GM19397 (cell line): ENCODE measurements at regions not wholly inside any gene's neighbourhood (a gene's known extent, or its start where the extent isn't known, plus 50 kb on each side); places are given as distances from the start of the nearest gene placed in this dataset.
"Not testable (repeated sequence)": the region's sequence is repeated elsewhere in the genome, so short reads cannot be mapped to it uniquely, and the experiment has no call there.

ENCODE experiments used
- ATAC-seq: cut with Tn5 transposase; IDR thresholded peaks from one replicate; pipeline ENCODE4 v1.9.1; 2021; ENCODE audit warnings: mild to moderate bottlenecking, moderate library complexity; ENCODE audit not compliant: unreplicated experiment

DNA sequence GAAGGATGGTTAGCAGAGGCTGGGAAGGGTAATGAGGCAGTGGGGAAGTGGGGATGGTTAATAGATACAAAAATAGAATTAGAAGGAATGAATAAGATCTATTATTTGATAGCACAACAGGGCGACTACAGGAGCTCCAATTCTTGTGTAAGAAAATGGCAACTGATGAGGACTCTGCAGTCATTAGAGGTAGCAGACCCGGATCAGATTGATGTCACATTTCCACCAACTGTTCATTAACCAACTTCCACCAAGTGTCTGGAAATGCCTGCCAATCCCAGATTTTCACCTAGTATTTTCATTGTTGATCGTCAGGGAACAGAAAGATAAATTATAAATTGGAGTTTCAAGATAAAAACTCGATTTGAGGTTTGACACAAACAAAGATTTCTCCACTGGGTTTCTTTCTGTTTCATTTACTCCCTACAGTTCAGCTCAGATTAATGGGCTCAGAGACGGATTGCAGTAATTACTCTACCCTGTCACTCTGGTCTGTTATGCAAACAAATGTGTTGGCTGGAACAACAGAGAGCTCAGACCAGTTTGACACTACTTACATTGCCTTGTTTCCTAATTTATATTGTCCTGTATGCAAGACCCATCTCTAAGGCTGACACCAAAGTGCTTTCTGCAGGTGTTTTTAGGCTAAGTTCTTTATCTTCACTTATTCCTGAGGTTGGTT, 909.2 kb upstream of the PRKX start:
- no peak for ATAC-seq

DNA sequence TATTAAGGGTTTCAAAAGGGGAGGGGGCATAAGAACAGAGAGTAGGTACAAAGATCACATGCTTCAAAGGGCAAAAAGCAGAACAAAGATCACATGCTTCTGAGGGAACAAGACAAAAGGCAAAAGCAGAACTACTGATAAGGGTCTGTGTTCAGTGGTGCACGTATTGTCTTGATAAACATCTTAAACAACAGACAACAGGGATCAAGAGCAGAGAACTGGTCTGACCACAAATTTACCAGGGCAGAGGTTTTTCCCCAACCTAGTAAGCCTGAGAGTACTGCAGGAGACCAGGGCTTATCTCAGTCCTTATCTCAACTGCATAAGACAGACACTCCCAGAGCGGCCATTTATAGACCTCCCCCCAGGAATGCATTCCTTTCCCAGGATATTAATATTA, 900.2 kb upstream of the PRKX start:
- ATAC-seq: not testable (repeated sequence)

DNA sequence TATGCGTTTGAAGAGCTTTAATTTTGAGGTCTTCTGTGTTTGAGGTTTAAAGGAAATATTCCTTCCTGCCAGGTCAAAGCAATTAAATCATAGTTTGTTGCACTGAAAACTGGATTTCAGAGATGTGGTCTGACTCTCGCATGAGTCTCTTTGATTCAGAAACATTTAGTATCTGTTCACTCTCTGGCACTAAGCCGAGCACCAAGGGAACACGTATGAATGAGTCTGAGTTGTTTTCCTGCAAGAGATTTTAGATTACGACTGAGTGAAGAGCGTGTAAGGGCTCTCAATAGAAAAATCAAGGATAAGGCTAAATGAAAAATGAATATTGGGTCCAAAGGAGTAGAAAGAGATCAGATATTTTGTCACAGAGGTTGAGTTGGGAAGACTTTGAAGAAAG, 875.4 kb upstream of the PRKX start:
- ATAC-seq: no peak

DNA sequence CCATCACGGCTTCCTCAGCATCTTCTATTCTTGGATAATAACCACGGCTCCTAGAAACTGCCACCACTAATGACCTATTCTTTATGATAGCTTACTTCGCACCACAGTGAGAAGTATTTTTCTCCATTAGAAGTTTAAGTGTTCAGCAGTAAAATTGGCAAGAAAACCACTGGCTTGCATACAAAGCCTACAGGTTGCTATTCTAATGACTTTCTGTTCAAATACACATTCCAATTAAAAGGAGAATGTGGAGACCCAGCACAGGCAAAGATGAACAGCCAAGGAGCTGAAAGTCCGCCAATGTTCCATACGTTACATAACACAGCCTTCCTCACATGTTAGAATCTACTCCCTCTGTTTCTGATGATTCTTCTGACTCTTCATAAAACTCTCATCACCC, 875.0 kb upstream of the PRKX start:
- no peak for ATAC-seq

DNA sequence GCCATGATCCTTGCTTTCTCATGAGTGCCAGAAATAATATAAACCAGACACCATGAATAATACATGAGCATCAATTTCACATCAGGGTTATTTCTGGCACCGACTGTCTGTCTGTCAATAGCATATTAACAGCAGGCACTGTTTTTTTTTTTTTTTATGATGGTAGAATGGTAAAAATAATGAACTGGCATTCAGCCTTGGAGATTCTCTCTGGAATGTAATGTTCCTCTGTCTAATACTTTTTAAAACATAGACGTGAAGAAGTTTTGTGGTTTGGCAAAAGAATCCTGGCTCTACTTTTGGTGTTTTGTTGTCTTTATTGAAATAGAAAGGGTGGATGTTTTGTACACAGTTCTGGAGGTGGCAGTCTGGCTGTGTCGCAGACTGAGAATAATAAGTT, 874.6 kb upstream of the PRKX start:
- no peak for ATAC-seq

DNA sequence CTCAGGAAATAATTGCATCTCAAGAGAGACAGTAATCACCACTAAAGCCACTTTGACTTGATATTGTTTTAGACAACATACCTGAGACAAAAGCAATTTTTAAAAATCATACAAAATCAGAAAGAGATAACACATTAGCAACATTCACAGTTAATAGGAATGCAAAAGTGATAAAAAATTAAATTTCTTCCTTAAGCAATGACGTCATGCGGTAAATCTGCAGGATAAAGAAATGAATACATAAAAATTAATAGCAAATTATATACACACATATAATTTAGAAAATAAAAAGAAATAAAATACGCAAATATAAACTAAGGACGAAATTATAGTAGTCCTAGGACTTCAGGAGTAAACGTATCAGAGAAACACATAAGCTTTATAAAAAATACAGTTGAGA, 866.5 kb upstream of the PRKX start:
- no peak for ATAC-seq

DNA sequence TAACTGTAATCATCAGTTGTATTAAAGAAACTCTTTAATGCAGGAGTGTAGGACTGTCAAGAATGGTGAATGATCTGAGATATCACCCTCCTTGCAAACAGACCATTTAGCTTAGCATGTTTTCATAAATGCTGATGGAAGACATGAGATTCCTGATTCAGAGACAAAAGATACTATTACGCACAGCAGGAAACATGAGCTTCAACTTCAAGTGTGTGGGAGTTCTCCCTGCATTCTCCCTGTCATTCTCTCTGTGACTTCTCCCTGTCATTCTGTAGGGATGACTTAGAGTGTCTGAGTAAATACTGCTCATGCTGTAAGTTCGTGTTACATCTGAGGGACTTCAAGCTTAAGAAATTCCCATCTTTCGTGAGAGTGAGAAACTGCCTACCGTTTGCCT, 866.0 kb upstream of the PRKX start:
- ATAC-seq: no peak

DNA sequence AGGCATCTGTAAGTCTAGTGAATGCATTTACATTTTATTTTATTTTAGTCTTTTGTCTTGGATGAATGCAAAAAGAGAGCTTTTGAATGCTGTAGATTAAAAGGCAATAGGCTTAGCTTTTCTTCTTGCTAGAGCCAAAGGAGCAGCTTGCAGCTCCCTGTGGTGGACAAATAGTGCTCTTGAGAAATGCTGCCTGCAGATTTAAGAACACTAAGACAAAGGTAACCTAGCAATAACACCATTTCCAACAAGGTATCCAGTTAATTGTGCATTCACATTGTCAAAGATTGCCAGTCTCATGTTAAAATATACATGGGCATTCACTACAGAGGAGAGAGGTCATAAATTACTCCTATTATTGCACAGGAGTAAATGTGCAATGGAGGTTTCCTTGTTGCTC, 859.2 kb upstream of the PRKX start:
- ATAC-seq: no peak

DNA sequence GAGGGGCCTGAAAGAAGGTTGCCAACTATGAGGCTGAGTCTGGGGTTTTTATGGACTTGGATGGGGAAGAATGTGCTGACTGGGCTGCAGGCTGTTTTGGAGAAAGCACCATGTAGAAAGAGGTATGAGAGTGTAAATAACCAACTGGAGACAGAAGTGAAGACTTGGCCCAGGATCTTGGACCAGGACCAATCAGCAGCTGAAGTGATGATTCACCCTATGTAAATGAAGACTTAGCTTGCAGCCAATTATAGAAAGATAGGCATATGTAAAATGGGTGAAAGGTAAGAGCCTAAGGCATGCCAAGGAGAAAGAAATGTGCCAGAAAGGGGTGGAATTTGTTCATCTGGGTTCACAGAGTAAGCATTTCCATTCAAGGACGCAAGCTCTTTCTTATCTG, 856.7 kb upstream of the PRKX start:
- no peak for ATAC-seq

DNA sequence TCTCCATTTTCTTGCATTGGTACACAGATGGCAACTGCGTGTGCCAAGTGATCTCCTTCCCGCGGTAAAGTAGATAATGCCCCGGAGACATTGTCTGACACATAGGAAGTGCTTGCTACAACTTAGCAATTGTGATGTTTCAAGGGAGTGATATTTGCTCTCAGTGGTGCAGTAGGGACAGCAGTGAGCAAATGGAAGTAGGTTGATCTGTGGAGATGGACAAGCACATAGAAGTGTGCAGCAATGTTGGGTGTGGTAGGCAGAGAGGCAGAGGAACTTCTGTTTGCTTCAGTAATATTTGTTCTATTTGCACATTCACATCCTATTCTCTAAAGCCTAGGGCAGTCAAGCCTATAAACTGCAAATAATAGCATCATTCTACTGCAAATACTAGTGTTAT, 846.7 kb upstream of the PRKX start:
- ATAC-seq: no peak

DNA sequence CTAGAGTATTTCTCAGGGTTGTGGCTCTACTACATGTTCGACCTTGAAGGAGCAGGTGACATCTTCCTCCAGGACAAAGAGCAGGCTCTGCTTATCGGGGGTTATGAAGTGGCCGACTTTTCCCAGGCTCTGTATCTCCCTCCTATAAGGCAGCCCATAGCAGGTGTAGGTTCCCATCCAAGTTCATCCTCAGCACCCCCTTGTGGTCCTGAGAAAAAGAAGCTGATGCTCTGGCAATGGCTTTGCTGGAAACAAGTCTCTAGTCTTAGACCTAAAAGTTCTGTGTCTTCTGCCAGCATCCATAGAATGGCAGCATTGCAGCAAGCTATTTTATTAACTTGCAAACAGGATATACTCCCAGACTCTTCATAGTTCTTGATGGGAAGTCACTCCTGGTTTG, 836.6 kb upstream of the PRKX start:
- ATAC-seq: no peak

DNA sequence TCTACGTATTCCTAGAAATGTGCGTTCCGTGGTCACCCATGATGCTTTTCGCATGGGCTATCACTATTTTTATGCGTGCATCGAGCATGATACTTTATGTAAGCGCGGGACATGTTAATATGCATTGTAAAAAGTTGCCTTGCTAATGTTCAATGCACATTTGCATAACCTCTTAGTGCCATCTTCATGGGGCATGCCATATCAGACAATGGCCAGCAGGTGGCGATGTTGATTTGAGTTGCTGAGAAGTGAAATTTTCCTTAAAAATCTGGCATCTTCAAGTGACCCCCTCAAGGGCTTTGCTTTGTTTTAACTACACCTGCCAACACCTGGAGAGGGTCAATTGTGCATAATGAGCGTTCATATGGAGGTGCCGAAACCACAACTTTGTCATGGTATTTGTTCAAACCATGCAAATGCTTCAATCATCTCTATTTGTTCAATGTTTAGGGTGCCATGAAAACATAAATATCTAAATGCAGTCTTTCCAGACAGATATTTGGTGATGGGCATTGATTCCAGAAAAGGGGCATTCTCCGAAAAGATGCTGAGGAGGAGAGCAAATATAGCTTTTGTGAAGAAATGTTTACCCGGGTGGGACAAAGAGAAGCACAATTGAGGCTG, 833.9 kb upstream of the PRKX start:
- no peak for ATAC-seq

DNA sequence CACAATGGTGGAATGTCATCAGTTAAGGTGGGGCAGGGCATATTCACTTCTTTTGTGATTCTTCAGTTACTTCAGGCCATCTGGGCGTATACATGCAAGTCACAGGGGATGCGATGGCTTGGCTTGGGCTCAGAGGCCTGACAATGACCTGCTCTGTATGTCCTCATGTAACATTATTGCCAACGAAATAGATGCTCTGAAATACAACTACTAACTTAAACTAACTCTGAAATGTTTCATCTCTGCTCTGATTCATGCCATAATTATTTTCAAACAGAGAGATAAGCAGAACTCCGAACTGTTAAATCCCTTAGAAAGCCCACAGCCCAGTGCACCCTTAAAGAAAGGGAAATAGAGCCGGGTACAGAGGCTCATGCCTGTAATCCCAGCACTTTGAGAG, 832.7 kb upstream of the PRKX start:
- ATAC-seq: not testable (repeated sequence)

DNA sequence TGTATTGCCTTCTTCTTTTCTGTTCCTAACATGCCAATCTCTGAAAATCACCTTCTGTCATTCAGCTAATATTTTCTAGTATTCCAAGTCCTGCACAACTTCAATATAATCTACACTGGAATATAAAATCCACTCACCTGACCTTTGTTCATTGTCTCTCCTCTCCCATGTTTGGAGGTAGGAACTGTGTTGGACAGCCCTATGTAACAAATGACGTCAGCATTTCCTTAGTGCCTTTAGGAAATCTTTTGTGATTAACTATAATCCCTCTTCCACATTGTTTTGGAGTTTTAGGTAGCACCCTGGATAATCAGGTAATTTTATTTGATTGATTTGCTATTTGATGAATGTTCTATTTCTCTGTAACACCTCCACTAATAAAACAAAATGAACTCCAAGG, 814.8 kb upstream of the PRKX start:
- no peak for ATAC-seq

DNA sequence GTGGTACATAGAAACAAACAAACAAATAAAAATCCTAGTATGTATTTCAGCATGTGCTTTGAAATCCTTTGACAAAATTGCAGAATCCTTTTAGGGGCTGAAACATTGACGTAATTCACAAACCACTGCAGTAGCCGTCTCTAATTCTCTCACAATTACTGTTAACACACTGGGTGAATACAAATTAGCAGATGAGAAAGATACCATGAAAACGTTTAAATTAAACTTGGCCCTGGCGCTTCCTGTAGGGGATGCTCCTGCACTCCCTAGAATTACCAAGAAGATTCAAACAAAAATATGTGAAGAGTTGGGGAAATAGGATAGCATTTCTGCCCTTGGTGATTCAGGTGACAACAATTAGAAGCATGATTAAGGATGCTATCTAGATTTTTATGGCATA, 772.5 kb upstream of the PRKX start:
- no peak for ATAC-seq

DNA sequence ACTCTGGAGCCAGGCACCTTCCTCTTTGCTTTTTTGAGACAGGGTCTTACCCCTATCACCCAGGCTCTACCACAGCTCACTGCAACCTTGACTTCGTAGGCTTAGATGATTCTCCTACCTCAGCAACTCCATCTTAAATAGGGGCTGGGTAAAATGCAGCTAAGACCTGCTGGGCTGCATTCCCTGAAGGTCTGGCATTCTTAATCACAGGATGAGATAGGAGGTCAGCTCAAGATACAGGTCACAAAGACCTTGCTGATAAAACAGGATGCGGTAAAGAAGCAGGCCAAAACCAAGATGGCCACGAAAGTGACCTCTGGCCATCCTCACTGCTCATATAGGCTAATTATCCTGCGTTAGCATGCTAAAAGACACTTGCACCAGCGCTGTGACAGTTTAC, 770.8 kb upstream of the PRKX start:
- no peak for ATAC-seq

DNA sequence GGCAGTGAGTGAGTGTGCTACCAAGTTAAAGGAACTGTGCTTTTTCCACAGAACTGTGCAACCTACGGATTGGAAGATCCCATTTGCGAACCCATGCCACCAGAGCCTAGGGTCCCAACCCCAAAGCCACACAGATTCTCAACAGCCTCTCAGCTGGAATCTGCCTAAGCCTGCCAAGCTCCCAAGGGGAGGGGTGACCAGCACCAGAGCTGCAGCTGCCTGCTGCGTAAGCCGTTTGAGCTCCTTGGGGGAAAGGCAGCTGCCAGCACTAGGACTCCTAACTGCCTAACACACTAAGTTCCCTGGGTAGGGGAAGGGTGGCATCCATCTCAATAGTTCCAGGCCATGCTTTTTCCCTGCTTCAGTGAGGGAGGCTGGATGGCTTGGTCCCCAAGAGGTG, 738.1 kb upstream of the PRKX start:
- ATAC-seq: no peak

DNA sequence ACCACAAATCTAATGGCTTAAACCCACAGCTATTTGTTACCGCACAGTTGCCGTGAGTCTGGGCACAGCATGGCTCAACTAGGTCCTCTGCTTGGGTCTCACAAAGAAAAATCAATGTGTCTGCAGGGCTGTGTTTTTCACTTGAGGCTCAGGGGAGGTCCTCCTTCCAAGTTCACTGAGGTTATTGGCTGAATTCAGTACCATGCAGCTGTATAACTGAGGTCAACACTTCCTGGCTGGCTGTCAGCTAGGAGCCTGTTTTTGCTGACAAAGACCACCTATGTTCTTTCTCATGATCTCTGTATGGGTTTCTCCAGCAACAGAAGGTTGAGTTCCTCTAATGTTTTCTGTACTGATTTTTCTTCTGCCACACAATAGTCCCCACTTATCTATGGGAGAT, 736.7 kb upstream of the PRKX start:
- no peak for ATAC-seq

DNA sequence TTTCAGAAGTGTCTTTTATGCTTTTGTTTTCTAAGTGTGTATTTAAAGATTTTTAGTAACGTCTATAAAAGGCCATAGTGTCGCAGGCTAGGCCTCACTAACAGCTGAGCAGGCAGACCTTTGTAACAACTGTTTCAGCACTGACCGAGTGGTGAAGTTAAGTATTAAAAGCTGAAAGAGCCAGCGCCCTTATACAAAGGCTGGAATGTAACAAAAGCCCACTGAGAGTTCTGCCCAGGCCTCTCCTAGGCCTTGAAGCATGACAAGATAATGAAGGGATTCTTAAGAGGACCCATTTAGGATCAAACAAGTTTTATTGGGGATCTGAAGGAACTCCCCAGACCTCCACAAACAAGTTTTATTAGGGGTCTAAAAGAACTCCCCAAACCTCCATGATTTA, 722.5 kb upstream of the PRKX start:
- ATAC-seq: no peak

DNA sequence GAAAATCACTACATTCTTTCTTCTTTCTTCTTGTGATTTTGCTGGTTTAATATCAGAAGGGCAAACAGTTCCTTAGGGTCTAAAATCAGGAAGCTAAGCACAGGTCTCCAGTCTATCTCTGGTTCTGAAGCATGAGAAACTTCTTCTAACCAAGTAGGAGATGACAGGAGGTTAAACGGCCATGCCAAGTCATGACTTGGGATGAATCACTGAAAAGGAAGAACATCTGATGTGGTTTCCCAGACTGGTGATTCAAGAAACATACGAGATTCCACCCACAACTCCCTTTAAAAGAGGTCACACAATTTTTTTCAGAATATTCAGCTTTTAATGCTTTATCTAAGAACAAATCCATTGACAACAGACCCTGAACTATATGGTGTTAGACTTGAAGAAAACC, 684.0 kb upstream of the PRKX start:
- ATAC-seq: no peak

DNA sequence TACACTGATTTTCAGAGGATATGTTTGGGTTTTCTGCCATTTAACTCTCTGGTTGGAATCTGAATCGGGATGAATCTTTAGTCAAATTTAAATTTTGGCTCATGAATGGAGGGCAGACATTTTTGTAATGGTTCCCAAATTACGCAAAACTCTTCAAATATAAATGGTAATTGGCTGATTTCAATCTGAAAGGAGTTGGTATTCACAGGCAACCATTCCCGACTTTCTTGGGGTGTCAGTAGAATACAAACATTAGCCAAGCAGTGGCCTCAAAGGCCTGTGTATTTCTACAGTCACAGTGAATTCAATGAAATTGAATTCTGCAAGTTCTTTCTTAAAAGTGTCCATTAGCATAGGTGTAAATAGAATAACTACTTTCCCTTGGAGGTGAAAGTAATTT, 668.8 kb upstream of the PRKX start:
- ATAC-seq: no peak

DNA sequence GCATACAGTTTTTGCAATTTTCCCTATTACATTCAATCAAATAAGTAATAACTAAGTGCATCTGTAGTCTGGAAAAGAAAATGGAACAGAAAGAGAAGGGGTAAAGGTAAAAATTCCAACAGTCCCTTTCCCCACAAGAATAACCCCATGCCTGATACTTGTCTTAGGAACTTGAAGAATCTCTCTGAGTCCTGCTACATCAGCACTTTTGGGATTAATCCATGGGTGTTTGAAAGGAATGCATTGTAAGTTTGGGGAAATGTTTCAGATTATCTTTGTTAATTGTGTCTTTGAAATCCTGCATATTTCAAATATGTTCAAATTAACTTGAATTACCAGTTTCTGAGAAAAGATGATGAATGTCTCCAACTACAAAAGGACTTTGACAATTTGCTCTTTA, 667.3 kb upstream of the PRKX start:
- no peak for ATAC-seq

DNA sequence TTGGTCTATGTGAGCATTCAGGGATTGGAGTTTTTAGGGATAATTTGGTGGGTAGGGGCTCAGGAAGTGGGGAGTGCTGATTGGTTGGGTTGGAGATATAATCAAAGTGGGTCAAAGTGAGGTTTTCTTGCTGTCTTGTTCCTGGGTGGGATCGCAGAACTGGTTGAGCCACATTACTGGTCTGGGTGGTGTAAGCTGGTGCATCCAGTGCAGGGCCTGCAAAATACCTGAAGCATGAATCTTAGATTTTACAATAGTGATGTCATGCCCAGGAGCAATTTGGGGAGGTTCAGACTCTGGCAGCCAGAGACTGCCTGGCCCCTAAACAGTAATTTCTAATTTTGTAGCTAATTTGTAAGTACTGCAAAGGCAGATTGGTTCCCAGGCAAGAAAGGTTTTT, 665.6 kb upstream of the PRKX start:
- ATAC-seq: no peak
